GM12864 (cell line): ENCODE measurements at regions not wholly inside any gene's neighbourhood (a gene's known extent, or its start where the extent isn't known, plus 50 kb on each side); places are given as distances from the start of the nearest gene placed in this dataset.

Source experiments
- DNase-seq: peaks from one replicate; pipeline ENCODE4 v3.0.0-alpha.2; 2011; ENCODE audit warnings: low read depth
- H3K4me3 ChIP-seq: 2 replicates; pipeline ENCODE4 v1.5.1; 2011; ENCODE audit warnings: mild to moderate bottlenecking, low read depth, low read length, control low read depth
- CTCF ChIP-seq: IDR thresholded peaks from 2 replicates; pipeline ENCODE4 v1.5.1; 2011; ENCODE audit warnings: low read depth, mild to moderate bottlenecking, moderate library complexity, low read length, control low read depth, inconsistent platforms; ENCODE audit errors: missing control alignments

GRCh38 chr11:116336540-116336939 lies 436.2 kb downstream of the BUD13 start:
- TF ChIP-seq CTCF: no peak
- H3K4me3 ChIP-seq: no peak overlapping the region
- no peak for DNase-seq

GRCh38 chr11:116335891-116336290 lies 436.9 kb downstream of the BUD13 start:
- TF ChIP-seq CTCF: no peak
- no peak overlapping the region for H3K4me3 ChIP-seq
- DNase-seq: no peak

GRCh38 chr11:116335078-116335477 lies 437.7 kb downstream of the BUD13 start:
- TF ChIP-seq CTCF: no peak

DNA sequence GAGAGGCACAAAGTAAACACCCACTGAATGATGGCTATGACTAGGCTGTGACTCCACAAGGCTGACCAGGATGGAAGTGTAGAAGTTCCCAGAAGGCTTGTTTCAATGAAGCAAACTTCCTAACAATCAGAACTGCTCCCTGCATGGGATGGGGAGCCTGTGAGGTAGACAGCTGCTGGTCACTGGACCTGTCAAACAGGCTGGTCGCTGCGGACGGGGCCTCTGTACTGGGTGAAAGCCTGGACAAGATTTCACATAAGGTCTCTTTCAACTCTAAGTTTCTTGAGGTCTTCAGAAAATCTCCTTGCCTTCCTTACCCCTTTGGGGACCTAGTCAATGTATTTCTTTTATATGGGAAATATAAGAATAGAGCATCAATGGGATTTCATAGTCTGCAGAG lies 438.2 kb downstream of the BUD13 start:
- no peak overlapping the region for H3K4me3 ChIP-seq
- no peak for DNase-seq
- TF ChIP-seq CTCF: no peak

More at GRCh38 chr11:116335078-116335477, 437.7 kb downstream of the BUD13 start:
- DNase-seq: no peak
- no peak overlapping the region for H3K4me3 ChIP-seq

DNA sequence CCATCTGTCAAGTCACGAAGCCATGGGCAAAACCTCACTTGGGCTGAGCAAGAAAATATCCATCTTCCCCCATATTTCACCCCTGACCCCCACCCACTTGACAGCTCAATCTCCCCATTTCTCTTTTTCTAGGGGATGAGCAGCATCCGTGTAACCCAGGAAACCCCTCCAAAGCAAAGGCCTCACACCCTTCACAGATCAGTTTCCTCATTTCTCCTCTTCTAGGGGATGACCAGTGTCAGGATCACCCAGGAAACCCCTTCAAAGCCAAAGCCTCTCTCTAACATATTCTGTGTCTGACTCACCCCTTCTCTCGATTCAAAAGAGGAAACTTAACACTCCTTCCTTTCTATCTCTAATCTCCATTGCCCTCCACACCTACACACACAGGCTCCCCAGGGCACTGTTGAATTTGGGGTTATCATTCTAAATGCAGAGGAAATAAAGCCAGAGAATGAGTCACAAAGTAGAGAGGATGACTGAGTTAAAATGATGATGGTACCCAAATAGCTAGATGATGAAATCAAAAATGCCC lies 439.7 kb downstream of the BUD13 start:
- DNase-seq: no peak
- no peak for TF ChIP-seq CTCF
- no peak overlapping the region for H3K4me3 ChIP-seq

DNA sequence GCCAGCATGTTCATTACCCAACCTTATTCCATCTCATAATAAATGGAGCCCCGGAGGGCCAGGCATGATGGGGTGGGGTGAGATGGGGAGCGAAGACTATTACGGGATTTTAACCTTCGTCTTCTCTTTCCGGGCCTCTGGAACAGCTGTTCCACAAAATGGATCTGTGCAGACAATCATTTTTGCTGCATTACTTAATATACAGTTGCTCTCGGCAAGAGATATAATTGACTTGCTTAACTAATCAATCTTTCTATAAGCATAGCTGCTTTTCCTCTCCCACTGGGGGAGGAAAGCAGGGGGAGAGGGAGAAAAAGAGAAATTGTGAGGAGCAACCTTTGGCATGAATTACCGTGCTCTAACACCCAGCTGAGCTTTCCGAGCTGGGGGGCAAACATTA lies 440.4 kb downstream of the BUD13 start:
- TF ChIP-seq CTCF: no peak
- DNase-seq: no peak
- H3K4me3 ChIP-seq: no peak overlapping the region

- TF ChIP-seq CTCF: no peak
- DNase-seq: no peak
- H3K4me3 ChIP-seq: no peak overlapping the region
Observed at GRCh38 chr11:116331381-116331780, 441.4 kb downstream of the BUD13 start.
